HG03354 (cell line): ENCODE measurements at regions not wholly inside any gene's neighbourhood (a gene's known extent, or its start where the extent isn't known, plus 50 kb on each side); places are given as distances from the start of the nearest gene placed in this dataset.

Experiments
- ATAC-seq: cut with Tn5 transposase; IDR thresholded peaks from one replicate; pipeline ENCODE4 v1.9.1; 2021; ENCODE audit warnings: mild to moderate bottlenecking; ENCODE audit not compliant: unreplicated experiment, poor library complexity, severe bottlenecking

GRCh38 chr2:234320066-234320465 is 176.8 kb downstream of the ARL4C start:
- ATAC-seq: no peak

DNA sequence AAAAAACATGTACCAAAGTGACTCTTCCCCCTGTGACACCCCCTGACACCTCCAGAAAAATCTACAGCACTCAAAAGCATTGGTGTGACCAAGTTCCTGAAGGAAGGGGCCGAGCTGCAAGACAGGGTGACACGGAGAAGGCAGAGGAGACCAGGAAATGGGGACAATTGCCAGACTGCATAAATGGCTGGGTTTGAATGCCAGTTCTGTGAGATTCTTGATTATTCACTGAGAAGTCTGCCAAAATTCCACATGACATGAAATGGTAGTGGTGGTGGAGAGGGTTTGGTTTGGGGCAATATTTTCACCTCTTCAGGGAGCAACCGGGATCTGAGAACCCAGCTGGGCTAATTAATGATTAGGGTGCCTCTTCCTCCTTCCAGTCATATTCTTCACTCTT is 178.5 kb downstream of the ARL4C start:
- ATAC-seq: no peak

- ATAC-seq: no peak
These were observed 183.3 kb downstream of the ARL4C start for GRCh38 chr2:234313558-234313957.

DNA sequence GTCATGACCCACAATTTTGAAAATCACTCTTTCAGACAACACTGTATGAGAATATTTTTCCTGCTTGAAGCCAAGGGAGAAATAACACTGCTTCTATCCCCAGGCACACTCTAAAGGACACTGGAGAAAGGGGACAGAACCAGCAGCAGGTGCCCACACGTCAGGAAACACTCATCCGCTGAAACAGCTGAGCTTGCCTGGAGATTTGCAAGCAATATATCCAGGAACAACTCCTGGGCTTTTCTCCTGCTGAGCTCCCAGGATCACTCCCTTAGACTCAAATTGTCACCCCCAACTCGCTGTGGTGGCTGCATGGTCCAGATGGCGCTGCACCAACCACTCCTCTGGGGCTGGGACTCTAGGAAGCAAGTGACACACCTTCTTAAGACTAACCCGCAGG is 186.7 kb downstream of the ARL4C start:
- no peak for ATAC-seq

GRCh38 chr2:234309431-234309830 is 187.4 kb downstream of the ARL4C start:
- ATAC-seq: no peak

DNA sequence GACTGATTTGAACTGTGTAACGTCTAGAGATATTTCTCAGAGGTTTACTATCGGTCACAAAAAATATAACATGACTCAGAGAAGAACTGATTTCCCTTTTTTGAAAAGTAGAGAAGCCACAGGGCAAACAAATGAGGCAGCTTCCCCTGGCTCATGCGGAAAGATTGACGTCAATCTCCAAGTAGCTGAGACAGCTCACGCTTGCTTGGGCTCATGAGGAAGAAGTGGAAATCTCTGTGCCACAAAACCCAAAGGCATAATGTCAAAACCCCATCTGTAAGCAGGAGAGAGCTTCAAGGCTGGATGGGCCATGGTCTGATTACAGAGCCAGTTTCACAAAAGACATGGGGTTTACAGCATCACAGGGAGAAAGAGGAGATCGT is 188.1 kb downstream of the ARL4C start:
- ATAC-seq: peak; percentile 94

DNA sequence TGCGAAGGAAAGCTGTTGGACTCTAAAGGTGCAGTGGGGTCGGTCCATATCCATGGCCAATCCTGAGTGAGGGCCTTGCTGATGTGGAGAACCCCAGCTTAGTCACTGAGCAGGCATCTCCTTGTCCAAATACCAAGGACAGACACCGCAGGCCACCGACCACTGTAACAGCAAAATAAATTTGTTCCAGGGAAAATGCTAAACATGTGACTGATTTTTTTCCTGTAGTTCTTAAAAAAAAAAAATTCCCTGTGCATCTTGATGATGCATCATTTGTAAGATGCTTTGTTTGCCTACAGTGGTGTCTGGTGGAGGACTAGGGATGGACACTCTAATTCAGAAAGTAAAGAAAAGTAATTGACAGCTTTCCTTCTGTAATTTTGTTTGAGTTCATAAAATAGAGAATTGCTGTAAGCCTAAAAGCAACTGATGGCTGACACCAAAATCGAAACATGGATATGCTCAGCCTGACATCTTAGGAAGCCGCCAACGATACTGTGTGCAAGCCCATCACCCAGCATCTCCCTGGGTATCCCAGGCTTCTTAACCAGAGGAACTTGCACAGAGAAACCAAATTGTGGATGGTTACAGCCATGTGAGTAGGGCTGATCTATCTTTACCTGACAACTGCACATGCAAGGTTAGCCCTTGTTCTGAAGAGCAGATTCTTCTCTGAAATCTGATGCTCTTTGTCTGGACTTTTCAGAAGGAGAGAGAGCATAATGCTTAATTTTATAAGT is 188.6 kb downstream of the ARL4C start:
- ATAC-seq: peak; percentile 22

DNA sequence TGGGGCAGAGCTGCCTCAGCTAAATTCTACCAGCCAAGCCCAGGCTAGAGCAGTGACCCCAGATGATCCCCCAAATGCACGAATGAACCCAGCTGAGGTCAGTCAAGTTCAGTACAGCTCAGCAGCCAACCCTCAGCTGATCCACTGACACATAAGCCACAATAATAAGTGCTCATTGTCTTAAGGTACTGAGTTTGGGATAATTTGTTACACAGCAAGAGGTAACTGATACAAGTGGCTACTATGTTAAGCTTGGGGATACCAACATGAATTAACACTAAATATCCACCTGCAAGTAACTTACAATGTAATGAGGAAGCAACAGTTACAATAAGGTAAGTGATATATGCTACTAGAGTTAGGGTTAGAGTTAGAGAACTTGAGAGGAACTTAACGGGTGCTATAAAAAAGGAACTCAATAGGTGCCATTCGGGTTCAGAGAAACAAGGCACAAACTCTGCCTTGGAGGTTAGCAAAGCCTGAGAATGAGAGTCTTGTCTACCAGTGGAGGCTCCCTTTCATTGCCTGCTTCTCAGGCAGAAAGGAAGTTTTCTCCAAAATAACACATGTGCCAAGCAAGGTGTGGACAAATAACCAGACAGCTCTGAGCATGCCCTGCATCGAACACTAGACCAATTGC is 189.4 kb downstream of the ARL4C start:
- ATAC-seq: no peak

DNA sequence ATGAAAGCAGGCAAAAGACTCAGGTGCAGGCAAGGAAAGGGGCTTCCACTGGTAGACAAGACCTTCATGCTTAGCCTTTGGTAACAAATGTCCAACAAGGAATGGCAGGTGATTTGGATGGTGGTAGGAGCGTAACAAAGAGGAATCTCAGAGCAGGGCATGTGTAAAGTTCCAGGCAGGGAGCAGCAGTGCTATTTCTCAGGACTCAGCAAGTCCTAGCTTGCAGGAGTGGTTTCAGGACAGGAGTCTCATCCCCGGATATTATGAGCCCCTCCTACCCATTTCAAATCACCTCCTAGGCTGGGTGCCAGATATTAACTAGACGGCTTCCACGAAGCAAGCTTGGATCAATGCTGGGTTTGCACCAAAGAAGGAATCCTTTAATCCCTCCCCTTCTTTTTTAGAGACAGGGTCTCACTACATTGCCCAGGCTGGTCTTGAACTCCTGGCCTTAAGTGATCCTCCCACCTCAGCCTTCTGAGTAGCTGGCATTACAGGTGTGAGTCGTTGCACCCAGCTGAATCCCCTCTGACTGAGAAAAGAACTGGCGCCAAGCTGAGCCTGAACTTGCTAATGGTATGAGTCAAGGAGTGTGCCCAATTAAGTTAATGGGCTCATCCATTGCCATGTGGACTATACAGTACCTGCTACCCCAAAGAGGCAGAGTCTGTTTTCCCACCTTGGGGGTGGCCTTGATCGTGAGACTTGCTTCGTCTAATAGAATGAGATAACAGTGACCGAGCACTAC is 190.3 kb downstream of the ARL4C start:
- ATAC-seq: no peak

- no peak for ATAC-seq
These were observed 191.0 kb downstream of the ARL4C start for GRCh38 chr2:234305846-234306245.

- ATAC-seq: no peak
These were observed 191.9 kb downstream of the ARL4C start for GRCh38 chr2:234304950-234305349.

GRCh38 chr2:234302664-234302991 is 194.3 kb downstream of the ARL4C start:
- no peak for ATAC-seq

GRCh38 chr2:234300932-234301823 is 195.7 kb downstream of the ARL4C start:
- ATAC-seq: no peak

GRCh38 chr2:234300391-234300925 is 196.4 kb downstream of the ARL4C start:
- no peak for ATAC-seq

DNA sequence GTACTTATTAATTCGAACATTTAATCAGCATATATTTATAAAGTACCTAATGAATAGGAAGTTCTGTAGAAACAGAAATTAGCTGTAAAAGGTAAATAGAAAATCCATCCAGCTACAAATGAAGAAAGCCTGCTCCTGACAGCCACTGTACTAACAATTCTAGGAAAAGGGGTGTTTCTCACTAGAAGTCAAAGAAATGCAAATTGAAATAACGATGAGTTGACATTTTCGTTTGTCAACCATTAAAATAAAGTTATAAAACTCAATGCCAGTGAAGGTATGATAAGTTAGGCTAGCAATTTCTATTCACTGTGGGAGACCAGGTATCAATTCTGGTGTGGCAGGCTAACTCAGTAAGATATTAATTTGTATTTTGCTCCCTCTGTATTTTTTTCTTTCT is 198.0 kb downstream of the ARL4C start:
- ATAC-seq: no peak

- no peak for ATAC-seq
These were observed 199.9 kb downstream of the ARL4C start for GRCh38 chr2:234296991-234297390.

- no peak for ATAC-seq
These were observed 202.9 kb downstream of the ARL4C start for GRCh38 chr2:234293973-234294372.

GRCh38 chr2:234292962-234293243 is 204.0 kb downstream of the ARL4C start:
- peak; percentile 24 for ATAC-seq

DNA sequence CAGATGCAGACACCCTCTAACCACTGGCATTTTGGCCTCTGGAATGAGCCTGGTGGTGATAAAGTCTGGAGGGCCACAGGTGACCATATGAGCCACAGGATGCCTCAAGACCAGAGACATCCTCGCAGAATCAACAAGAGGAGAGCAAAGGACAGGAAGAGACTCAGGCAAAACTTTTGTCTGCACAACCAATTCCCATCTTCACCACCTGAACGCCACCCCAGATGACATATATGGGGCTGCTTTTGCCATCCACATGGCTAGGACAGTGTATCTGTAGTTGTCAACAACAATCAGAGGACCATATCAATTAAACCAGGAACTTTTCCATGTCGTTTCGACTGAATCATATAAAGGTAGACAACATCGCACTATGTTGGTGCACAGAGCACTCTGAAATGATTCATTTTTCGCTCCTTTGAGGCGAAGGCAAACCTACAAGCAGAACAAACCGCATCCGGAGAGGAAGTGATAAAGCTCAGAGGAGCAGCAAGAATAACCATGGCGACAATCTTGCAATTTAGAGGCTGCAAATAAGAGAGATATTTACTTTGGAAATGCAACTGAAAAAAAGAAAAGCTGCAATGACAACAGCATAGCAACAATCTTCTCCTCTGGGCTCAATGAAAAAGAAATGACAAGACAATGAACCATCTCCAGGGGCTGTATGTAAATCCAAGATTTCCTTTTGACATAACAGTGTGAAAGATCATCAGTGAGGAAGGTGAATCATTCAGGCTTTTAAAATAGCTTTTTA is 204.5 kb downstream of the ARL4C start:
- peak; percentile 76 for ATAC-seq
